ENCODE measurements at regions not wholly inside any gene's neighbourhood (a gene's known extent, or its start where the extent isn't known, plus 50 kb on each side); places are given as distances from the start of the nearest gene placed in this dataset.

DNA sequence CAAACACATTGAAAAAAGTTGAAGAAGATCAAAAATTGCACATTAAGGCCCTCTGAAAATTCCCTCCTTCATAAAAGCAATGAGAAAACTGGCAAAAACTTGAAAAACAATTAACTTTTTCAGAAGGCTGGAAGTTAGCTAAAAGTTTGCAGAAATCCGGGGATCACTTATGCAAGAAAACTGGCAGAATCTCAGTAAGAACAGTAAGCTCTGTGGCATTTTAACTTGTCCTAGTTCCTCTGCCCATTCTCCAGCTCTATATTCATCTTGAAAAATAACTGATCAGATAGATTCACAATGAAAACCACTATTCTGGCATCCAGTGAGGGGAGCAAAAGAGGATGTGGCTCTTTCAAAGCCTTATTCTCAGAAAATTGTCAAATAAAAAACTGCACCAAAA is 566.8 kb downstream of the NTRK3 start:
- no peak overlapping the region for H3K4me3 ChIP-seq (ENCODE audit: low read depth in 2 of 2, low read length in 2 of 2)
- CTCF ChIA-PET: no interaction called here
- H3K4me1 ChIP-seq (ENCODE audit: control insufficient read depth, insufficient read depth, low read length): no peaks in the 10 kb centered on the region
- ATAC-seq (no peak), DNase-seq (ENCODE audit: low read depth, low spot score) (no peak)
- TF ChIP-seq SIN3A (IDR thresholded peaks at IDR 0.05; ENCODE audit: borderline replicate concordance, insufficient read depth, low read depth, low read length) (no peak), TCF7L2 (IDR thresholded peaks at IDR 0.05; ENCODE audit: low read depth, low read length) (no peak), POLR2AphosphoS5 (IDR thresholded peaks at IDR 0.05; ENCODE audit: low read depth, low read length) (no peak)
- TF ChIP-seq, protein P1, sequence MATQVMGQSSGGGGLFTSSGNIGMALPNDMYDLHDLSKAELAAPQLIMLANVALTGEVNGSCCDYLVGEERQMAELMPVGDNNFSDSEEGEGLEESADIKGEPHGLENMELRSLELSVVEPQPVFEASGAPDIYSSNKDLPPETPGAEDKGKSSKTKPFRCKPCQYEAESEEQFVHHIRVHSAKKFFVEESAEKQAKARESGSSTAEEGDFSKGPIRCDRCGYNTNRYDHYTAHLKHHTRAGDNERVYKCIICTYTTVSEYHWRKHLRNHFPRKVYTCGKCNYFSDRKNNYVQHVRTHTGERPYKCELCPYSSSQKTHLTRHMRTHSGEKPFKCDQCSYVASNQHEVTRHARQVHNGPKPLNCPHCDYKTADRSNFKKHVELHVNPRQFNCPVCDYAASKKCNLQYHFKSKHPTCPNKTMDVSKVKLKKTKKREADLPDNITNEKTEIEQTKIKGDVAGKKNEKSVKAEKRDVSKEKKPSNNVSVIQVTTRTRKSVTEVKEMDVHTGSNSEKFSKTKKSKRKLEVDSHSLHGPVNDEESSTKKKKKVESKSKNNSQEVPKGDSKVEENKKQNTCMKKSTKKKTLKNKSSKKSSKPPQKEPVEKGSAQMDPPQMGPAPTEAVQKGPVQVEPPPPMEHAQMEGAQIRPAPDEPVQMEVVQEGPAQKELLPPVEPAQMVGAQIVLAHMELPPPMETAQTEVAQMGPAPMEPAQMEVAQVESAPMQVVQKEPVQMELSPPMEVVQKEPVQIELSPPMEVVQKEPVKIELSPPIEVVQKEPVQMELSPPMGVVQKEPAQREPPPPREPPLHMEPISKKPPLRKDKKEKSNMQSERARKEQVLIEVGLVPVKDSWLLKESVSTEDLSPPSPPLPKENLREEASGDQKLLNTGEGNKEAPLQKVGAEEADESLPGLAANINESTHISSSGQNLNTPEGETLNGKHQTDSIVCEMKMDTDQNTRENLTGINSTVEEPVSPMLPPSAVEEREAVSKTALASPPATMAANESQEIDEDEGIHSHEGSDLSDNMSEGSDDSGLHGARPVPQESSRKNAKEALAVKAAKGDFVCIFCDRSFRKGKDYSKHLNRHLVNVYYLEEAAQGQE (IDR thresholded peaks at IDR 0.05; ENCODE audit: insufficient read depth in 1 of 2, low read depth in 2 of 2, low read length in 1 of 2): no peak
- TF ChIP-seq, protein P2, sequence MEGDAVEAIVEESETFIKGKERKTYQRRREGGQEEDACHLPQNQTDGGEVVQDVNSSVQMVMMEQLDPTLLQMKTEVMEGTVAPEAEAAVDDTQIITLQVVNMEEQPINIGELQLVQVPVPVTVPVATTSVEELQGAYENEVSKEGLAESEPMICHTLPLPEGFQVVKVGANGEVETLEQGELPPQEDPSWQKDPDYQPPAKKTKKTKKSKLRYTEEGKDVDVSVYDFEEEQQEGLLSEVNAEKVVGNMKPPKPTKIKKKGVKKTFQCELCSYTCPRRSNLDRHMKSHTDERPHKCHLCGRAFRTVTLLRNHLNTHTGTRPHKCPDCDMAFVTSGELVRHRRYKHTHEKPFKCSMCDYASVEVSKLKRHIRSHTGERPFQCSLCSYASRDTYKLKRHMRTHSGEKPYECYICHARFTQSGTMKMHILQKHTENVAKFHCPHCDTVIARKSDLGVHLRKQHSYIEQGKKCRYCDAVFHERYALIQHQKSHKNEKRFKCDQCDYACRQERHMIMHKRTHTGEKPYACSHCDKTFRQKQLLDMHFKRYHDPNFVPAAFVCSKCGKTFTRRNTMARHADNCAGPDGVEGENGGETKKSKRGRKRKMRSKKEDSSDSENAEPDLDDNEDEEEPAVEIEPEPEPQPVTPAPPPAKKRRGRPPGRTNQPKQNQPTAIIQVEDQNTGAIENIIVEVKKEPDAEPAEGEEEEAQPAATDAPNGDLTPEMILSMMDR (IDR thresholded peaks at IDR 0.05): no peak
- POLR2A ChIA-PET: no interaction called here
- H3K27me3 ChIP-seq (ENCODE audit: control insufficient read depth, insufficient read depth, low read length): no peaks in the 10 kb centered on the region
- no TSS peak for BruUV-seq (replicated peaks)
- H3K9me3 ChIP-seq (ENCODE audit: control insufficient read depth, insufficient read depth, low read depth, low read length): no peaks in the 10 kb centered on the region
- H3K36me3 ChIP-seq (ENCODE audit: control insufficient read depth, insufficient read depth, low read length): no peaks in the 10 kb centered on the region
- intact Hi-C loops (cut with micrococcal nuclease; ENCODE audit: unreplicated experiment) (no loop called here), in situ Hi-C loops (cut with HindIII; ENCODE audit: low pct_unique_long_range_greater_than_20kb, low sequenced_read_pairs) (no loop called here)
- H3K27ac ChIP-seq (ENCODE audit: low read length): no peak overlapping the region

DNA sequence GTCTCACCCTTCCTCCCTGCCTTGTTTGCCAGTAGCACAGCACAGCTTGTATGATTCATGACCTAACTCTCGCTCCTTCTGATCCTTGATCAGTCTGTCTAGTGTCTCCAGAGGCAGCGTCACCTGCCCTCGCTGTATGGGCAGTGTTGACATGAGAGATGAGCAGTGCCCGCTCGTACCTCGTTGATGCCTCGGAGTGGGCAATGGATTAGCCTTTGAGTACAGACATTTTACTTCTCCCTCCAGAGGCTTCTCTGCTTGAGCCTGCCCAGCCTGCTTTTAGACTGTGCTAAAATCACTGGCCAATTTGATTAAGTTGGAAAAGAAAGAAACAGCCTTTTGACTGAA is 569.0 kb downstream of the NTRK3 start:
- Histone ChIP-seq H3K27ac (ENCODE audit: low read length) (no peak overlapping the region), H3K4me3 (ENCODE audit: low read depth in 2 of 2, low read length in 2 of 2) (no peak overlapping the region), H3K36me3 (ENCODE audit: control insufficient read depth, insufficient read depth, low read length) (no peaks in the 10 kb centered on the region), H3K4me1 (ENCODE audit: control insufficient read depth, insufficient read depth, low read length) (no peaks in the 10 kb centered on the region), H3K9me3 (ENCODE audit: control insufficient read depth, insufficient read depth, low read depth, low read length) (no peaks in the 10 kb centered on the region), H3K27me3 (ENCODE audit: control insufficient read depth, insufficient read depth, low read length) (no peaks in the 10 kb centered on the region)
- ATAC-seq (no peak), DNase-seq (ENCODE audit: low read depth, low spot score) (no peak)
- no TSS peak for BruUV-seq (replicated peaks)
- TF ChIP-seq, protein P2 (IDR thresholded peaks at IDR 0.05): no peak
- TF ChIP-seq TCF7L2 (IDR thresholded peaks at IDR 0.05; ENCODE audit: low read depth, low read length): no peak
- TF ChIP-seq, protein P1 (IDR thresholded peaks at IDR 0.05; ENCODE audit: insufficient read depth in 1 of 2, low read depth in 2 of 2, low read length in 1 of 2): no peak
- intact Hi-C loops (cut with micrococcal nuclease; ENCODE audit: unreplicated experiment): no loop called here
- ChIA-PET POLR2A (no interaction called here), CTCF (no interaction called here)
- in situ Hi-C loops (cut with HindIII; ENCODE audit: low pct_unique_long_range_greater_than_20kb, low sequenced_read_pairs): no loop called here
